Loucy (cell line): ENCODE measurements at regions not wholly inside any gene's neighbourhood (a gene's known extent, or its start where the extent isn't known, plus 50 kb on each side); places are given as distances from the start of the nearest gene placed in this dataset.

Source experiments
- H2AFZ ChIP-seq: fragments of 200-600 bp; sonication (generic); 2 replicates; pipeline ENCODE4 v1.6.0; 2016; ENCODE audit warnings: antibody characterized with exemption, mild to moderate bottlenecking, low read length, moderate library complexity
- H3F3A ChIP-seq: fragments of 200-600 bp; 2 replicates; pipeline ENCODE4 v1.6.0; 2016; ENCODE audit warnings: antibody characterized with exemption, low read depth, mild to moderate bottlenecking
- H3K27me3 ChIP-seq: fragments of 200-600 bp; sonication (generic); 2 replicates; pipeline ENCODE4 v1.6.1; 2014; ENCODE audit warnings: low read length, mild to moderate bottlenecking; ENCODE audit not compliant: insufficient read depth, poor library complexity, severe bottlenecking
- H3K36me3 ChIP-seq: fragments of 200-600 bp; sonication (generic); 2 replicates; pipeline ENCODE4 v1.6.1; 2016; ENCODE audit warnings: low read length; ENCODE audit not compliant: insufficient read depth
- H3K4me1 ChIP-seq: fragments of 200-600 bp; sonication (generic); 2 replicates; pipeline ENCODE4 v1.5.1; 2014; ENCODE audit warnings: low read length, mild to moderate bottlenecking; ENCODE audit not compliant: insufficient read depth, poor library complexity, severe bottlenecking
- H3K4me2 ChIP-seq: fragments of 200-600 bp; sonication (generic); 2 replicates; pipeline ENCODE4 v1.6.0; 2014; ENCODE audit warnings: antibody characterized with exemption, low read length, low read depth, mild to moderate bottlenecking; ENCODE audit not compliant: poor library complexity, severe bottlenecking
- H3K4me3 ChIP-seq: fragments of 200-600 bp; sonication (generic); 2 replicates; pipeline ENCODE4 v1.5.1; 2014; ENCODE audit warnings: low read length, mild to moderate bottlenecking, mixed read lengths; ENCODE audit not compliant: poor library complexity, severe bottlenecking
- H3K79me2 ChIP-seq: fragments of 200-600 bp; sonication (generic); 2 replicates; pipeline ENCODE4 v1.6.1; 2014; ENCODE audit warnings: low read length; ENCODE audit not compliant: insufficient read depth
- H3K9ac ChIP-seq: fragments of 200-600 bp; sonication (generic); 2 replicates; pipeline ENCODE4 v1.6.0; 2014; ENCODE audit warnings: mild to moderate bottlenecking, low read depth, low read length, moderate library complexity; ENCODE audit not compliant: poor library complexity, severe bottlenecking
- H3K9me2 ChIP-seq: fragments of 200-600 bp; sonication (generic); replicated peaks from 2 replicates; pipeline ENCODE4 v1.6.1; 2016; ENCODE audit warnings: low read depth, low read length, mixed read lengths
- H3K9me3 ChIP-seq: fragments of 200-600 bp; sonication (generic); 2 replicates; pipeline ENCODE4 v1.6.1; 2014; ENCODE audit warnings: mild to moderate bottlenecking, antibody characterized with exemption, low read length, low read depth; ENCODE audit not compliant: insufficient read depth
- H4K20me1 ChIP-seq: fragments of 200-600 bp; sonication (generic); 2 replicates; pipeline ENCODE4 v1.6.0; 2014; ENCODE audit warnings: antibody characterized with exemption, low read length, mild to moderate bottlenecking; ENCODE audit not compliant: insufficient read depth, poor library complexity, severe bottlenecking
- EZH2phosphoT487 ChIP-seq: fragments of 200-600 bp; IDR thresholded peaks from 2 replicates; pipeline ENCODE4 v1.6.1; 2018; ENCODE audit warnings: antibody characterized with exemption, mild to moderate bottlenecking, moderate library complexity, borderline replicate concordance
- TF ChIP-seq, protein P1 (sequence below): fragments of 200-600 bp; sonication (generic); conservative IDR thresholded peaks from 2 replicates; pipeline ENCODE4 v1.5.1; 2014; ENCODE audit warnings: mild to moderate bottlenecking, antibody characterized with exemption, low read length

DNA sequence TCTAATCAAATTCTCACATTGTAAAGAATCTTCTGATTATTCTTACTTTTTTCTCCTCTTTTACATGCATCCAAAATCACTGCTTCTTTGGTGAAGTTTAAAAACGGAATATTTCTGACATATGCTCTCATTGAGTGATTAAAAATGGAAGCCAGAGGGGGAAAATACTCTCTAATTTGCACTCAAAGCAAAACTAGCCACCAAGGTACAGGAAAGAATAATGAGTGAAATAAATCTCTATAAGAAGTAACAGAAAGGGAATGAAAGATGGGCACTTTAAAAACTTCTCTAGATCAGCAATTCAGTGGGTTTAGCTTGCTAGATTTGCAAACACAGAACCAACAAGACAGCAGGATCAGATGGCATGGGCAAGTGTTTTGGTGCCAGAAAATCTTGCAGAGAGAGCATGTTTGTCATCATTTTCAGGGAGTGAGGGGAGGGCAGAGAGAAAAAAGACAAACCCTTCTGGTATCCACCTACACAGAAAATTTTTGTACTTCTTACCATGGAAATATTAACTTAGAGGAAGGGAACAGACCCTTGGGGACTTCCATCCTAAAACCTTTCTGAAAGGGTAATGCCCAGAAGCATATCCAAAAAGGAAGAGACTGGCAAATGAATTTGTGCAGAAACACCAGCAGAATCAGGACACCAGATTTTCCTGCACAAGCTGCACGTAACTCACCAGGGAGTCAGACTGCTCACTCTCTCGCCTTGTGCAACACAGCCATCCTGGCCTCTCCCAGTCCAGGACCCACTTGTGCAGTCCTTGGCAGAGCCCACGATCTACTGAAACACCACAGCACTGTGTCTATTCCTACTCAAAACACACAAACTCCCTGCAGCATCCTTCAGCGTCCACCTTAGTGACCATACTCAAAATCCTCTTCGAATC is 270.2 kb upstream of the PRDM1 start:
- H3K9ac ChIP-seq: no peak overlapping the region
- peaks cover 12% of the 10 kb centered on the region for H3K4me1 ChIP-seq
- H4K20me1 ChIP-seq: no peaks in the 10 kb centered on the region
- H3K4me2 ChIP-seq: no peak overlapping the region
- no peaks in the 10 kb centered on the region for H3K36me3 ChIP-seq
- no peaks in the 10 kb centered on the region for H3F3A ChIP-seq
- H3K9me3 ChIP-seq: no peaks in the 10 kb centered on the region
- H2AFZ ChIP-seq: no peak overlapping the region
- no peak for TF ChIP-seq EZH2phosphoT487
- TF ChIP-seq, protein P1, sequence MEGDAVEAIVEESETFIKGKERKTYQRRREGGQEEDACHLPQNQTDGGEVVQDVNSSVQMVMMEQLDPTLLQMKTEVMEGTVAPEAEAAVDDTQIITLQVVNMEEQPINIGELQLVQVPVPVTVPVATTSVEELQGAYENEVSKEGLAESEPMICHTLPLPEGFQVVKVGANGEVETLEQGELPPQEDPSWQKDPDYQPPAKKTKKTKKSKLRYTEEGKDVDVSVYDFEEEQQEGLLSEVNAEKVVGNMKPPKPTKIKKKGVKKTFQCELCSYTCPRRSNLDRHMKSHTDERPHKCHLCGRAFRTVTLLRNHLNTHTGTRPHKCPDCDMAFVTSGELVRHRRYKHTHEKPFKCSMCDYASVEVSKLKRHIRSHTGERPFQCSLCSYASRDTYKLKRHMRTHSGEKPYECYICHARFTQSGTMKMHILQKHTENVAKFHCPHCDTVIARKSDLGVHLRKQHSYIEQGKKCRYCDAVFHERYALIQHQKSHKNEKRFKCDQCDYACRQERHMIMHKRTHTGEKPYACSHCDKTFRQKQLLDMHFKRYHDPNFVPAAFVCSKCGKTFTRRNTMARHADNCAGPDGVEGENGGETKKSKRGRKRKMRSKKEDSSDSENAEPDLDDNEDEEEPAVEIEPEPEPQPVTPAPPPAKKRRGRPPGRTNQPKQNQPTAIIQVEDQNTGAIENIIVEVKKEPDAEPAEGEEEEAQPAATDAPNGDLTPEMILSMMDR: no peak
- no peak overlapping the region for H3K4me3 ChIP-seq
- no peaks in the 10 kb centered on the region for H3K9me2 ChIP-seq
- H3K27me3 ChIP-seq: no peaks in the 10 kb centered on the region
- no peaks in the 10 kb centered on the region for H3K79me2 ChIP-seq

- H3K4me3 ChIP-seq: no peak overlapping the region
- H3F3A ChIP-seq: peaks cover 2% of the 10 kb centered on the region; the same call in 1 of the 2 replicates
- no peaks in the 10 kb centered on the region for H4K20me1 ChIP-seq
- no peaks in the 10 kb centered on the region for H3K36me3 ChIP-seq
- no peaks in the 10 kb centered on the region for H3K79me2 ChIP-seq
- H3K4me1 ChIP-seq: peaks cover 20% of the 10 kb centered on the region
- no peaks in the 10 kb centered on the region for H3K9me3 ChIP-seq
- H3K4me2 ChIP-seq: no peak overlapping the region
- TF ChIP-seq, protein P1: no peak
- TF ChIP-seq EZH2phosphoT487: no peak
- H3K9me2 ChIP-seq: no peaks in the 10 kb centered on the region
- H3K27me3 ChIP-seq: no peaks in the 10 kb centered on the region
- no peak overlapping the region for H3K9ac ChIP-seq
- H2AFZ ChIP-seq: no peak overlapping the region
These were observed 271.2 kb upstream of the PRDM1 start for GRCh38 chr6:105814745-105815536.

GRCh38 chr6:105810922-105811482 is 275.1 kb upstream of the PRDM1 start:
- Histone ChIP-seq H3K9me2 (no peaks in the 10 kb centered on the region), H3K36me3 (no peaks in the 10 kb centered on the region), H3K4me3 (peak overlapping the region; percentile 53), H3F3A (peaks cover 5% of the 10 kb centered on the region; the same call in 1 of the 2 replicates), H4K20me1 (no peaks in the 10 kb centered on the region), H2AFZ (peak overlapping the region; percentile 24; the same call in 1 of the 2 replicates), H3K27me3 (no peaks in the 10 kb centered on the region), H3K4me2 (peak overlapping the region; percentile 72), H3K9me3 (no peaks in the 10 kb centered on the region), H3K9ac (peak overlapping the region; percentile 55), H3K4me1 (peaks cover 45% of the 10 kb centered on the region), H3K79me2 (no peaks in the 10 kb centered on the region)
- TF ChIP-seq, protein P1: no peak
- no peak for TF ChIP-seq EZH2phosphoT487
